Left cardiac atrium (tissue), 4 donors: ENCODE measurements at regions not wholly inside any gene's neighbourhood (a gene's known extent, or its start where the extent isn't known, plus 50 kb on each side); places are given as distances from the start of the nearest gene placed in this dataset.
"Not testable (repeated sequence)": the region's sequence is repeated elsewhere in the genome, so short reads cannot be mapped to it uniquely, and the experiment has no call there.

Experiments used
- ATAC-seq, 2 donors: fragments of 200-7000 bp; cut with Tn5 transposase; one replicate each; pipeline ENCODE4 v1.9.1; 2020; ENCODE audit warnings: mild to moderate bottlenecking in 2 of 2, moderate library complexity in 2 of 2
- DNase-seq: peaks from one replicate; pipeline ENCODE4 v3.0.0-alpha.2; 2020
- intact Hi-C, 2 donors: fragments of 100-400 bp; cut with DNase I; formaldehyde crosslinking; loops; one replicate each; pipeline versions ENCODE4 v1.14.1 to v1.15.1; 2022 to 2023
- donor health status: DM: no; HTN: yes; CAD: no.
- donor health status: DM: no; HTN: yes; CAD: no; lungs with severe emphysema.
- donor health status: DM: yes; HTN: yes; CAD: no.
- donor health status: Dilated cardiomyopathy.

DNA sequence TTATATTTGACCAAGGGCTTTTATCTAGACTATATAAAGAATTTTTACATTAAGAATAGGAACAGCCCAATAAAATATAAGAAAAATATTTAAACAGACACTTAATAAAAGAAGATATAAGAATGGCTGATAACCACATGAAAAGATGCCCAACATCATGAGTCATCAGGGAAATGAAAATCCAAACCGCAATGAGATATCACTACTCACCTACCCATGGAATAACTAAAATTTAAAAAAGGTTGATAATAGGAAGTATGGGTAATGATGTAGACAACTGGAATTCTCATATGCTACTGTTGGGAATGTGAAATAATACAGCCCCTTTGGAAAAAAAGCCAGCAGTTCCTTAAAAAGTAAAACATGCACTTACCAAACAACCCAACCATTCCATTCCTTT, 206.9 kb upstream of the PCSK5 start:
- no peak for ATAC-seq
- no peak for DNase-seq

DNA sequence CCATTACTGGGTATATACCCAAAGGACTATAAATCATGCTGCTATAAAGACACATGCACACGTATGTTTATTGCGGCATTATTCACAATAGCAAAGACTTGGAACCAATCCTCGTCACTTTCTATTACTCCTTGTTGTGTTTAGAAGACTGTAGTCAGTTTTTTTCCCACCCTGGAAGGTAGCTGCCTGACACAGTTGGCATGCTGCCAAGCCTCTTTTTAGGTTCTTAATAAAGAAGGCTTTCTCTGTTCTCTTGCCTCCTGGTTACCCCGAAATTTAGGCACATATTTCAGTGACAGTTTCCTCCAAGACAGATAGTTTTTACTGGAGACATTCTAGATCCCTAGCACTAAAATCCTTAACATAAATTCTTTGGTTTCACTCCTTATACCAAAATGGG, 205.4 kb upstream of the PCSK5 start:
- intact Hi-C loops, result no loop called here
- ATAC-seq (no peak), DNase-seq (no peak)

More for the DNA sequence above, 206.9 kb upstream of the PCSK5 start:
- intact Hi-C loops, result no loop called here

GRCh38 chr9:75687359-75687953, 203.0 kb upstream of the PCSK5 start:
- intact Hi-C loops, result no loop called here
- ATAC-seq (no peak), DNase-seq (no peak)

DNA sequence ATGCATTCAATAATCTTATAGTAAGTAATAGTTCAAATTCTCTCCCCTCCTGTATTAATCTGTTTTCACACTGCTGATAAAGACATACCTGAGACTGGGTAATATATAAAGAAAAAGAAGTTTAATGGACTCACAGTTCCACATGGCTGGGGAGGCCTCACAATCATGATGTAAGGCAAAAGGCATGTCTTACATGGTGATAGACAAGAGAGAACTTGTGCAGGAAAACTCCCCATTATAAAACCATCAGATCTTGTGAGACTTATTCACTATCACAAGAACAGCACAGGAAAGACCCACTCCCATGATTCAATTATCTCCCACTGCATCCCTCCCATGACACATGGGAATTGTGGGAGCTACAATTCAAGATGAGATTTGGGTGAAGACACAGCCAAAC, 199.9 kb upstream of the PCSK5 start:
- intact Hi-C loops, DNase-seq, ATAC-seq: not testable (repeated sequence)

- no peak for DNase-seq
- intact Hi-C loops, result no loop called here
- ATAC-seq, result no peak
These were observed 199.1 kb upstream of the PCSK5 start for GRCh38 chr9:75691408-75691807.

DNA sequence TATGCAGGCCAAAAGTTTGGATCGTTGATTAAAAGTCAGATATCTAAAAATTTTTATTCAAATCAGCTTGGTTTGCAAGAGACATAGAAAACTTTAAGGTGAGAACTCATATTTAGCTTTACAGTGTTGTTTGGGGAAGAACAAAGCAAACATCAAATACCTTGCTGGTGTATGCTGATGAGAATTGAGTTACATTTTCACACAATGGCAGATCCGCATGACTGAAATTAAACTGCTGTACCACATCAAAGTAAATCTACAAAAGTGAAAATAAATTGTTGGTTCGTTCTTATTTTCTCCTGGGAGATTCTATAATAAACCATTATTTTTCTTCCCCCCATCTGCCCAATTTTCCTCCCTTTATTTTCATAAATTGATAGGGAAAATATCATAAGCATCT, 198.2 kb upstream of the PCSK5 start:
- intact Hi-C loops, result no loop called here
- DNase-seq (no peak), ATAC-seq (no peak)

- DNase-seq, result no peak
- no peak for ATAC-seq
- intact Hi-C loops, result no loop called here
These were observed 194.6 kb upstream of the PCSK5 start for GRCh38 chr9:75695921-75696320.

DNA sequence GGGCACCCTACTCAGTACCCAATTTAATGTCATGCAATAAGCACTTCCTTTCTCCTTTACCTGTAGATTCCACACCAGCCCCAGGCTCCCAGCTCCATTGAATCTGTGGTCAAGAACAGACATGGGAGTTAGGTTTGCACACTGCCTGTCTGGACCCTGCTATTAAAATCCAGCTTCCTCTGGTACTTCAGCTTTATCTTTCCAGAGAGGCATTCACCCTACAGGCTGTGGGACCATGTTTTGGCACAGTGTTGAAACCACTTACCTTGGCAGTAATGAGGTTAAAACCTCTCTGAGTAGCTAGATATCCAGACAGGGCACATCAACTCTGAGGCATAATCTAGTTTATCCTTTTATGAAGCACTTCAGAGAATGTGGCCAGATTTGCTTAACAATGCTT, 191.5 kb upstream of the PCSK5 start:
- intact Hi-C loops, result no loop called here
- peak in 1 of 2 donors; percentile 56 for ATAC-seq
- no peak for DNase-seq

DNA sequence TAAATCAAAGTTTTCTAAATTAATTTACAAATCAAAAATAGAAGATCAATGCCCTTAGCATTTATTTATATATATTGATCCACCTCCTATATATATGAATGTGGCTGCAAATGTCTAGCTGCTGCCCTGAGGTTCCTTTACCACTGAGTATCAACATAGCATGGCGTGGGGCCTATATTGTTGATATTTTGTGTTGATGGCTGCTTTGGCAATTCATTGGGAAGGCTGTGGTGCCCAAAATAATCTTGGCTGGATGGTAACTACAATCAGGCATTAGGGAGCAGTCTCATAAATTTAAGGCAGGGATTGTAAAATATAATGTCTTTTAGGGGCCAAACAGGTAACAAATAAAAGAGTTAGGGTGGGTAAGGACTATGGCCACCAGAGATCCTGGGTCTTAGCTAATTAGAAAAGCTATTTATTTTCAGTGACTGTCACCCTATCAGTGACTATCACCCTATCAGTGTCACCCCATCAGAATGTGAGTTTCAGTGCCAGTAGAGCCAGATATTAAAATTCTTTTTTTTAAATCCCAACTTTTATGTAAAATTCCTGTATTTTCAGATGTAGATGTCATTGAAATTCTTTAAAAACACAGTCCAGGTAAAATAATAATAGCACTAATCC, 190.7 kb upstream of the PCSK5 start:
- no peak for DNase-seq
- no peak for ATAC-seq
- intact Hi-C loops, result no loop called here

- intact Hi-C loops, result no loop called here
- ATAC-seq (no peak), DNase-seq (no peak)
These were observed 190.2 kb upstream of the PCSK5 start for GRCh38 chr9:75700252-75700640.

GRCh38 chr9:75707191-75707590, 183.3 kb upstream of the PCSK5 start:
- intact Hi-C loops, result no loop called here
- DNase-seq (no peak), ATAC-seq (no peak)

- no peak for DNase-seq
- intact Hi-C loops, result no loop called here
- ATAC-seq, result no peak
These were observed 180.8 kb upstream of the PCSK5 start for GRCh38 chr9:75709698-75710097.

- DNase-seq, result no peak
- intact Hi-C loops, result no loop called here
- ATAC-seq, result no peak
These were observed 177.8 kb upstream of the PCSK5 start for GRCh38 chr9:75712700-75713099.

DNA sequence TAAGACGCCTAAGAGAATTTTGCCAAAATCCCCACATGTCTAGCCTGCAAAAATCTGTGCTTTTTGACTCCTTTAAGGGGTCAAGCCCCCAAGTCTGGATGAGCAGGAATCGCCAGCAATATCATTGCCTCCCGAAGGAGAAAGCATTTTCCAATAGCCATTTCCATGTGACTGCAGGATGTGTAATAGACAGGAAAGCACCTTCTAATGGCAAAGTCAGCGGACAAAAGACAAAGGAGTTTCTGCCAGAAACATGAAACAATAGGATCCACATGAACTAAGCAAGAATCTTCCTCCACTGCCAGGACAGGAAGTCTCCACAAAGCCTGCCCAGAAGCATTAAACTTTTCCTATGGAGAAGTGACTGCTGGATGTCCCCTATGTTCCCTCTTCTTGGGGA, 177.1 kb upstream of the PCSK5 start:
- DNase-seq (no peak), ATAC-seq (peak in 1 of 2 donors; percentile 19)
- intact Hi-C loops, result no loop called here

GRCh38 chr9:75715360-75715759, 175.1 kb upstream of the PCSK5 start:
- intact Hi-C loops, result no loop called here
- DNase-seq (no peak), ATAC-seq (no peak)

GRCh38 chr9:75718677-75719076, 171.8 kb upstream of the PCSK5 start:
- DNase-seq (no peak), ATAC-seq (no peak)
- intact Hi-C loops, result no loop called here

DNA sequence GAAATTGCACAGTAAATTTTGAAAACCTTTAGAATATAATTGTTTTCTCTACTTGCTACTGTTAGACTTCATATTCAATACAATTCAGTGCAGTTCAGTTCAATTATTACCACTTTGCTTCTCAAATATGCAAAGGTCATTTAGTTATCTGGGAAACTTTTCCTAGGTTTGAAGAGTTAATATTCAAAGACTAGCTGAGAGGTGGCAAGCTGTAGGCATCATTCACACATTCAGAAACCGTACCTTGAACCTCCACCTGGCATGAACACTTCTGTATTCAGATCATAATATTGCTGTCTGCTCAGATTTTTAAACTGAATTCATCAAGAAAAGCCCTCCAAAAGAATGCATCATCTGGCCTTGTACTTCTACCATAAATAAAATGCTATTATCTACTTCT, 162.1 kb upstream of the PCSK5 start:
- intact Hi-C loops, result no loop called here
- no peak for DNase-seq
- ATAC-seq, result no peak

DNA sequence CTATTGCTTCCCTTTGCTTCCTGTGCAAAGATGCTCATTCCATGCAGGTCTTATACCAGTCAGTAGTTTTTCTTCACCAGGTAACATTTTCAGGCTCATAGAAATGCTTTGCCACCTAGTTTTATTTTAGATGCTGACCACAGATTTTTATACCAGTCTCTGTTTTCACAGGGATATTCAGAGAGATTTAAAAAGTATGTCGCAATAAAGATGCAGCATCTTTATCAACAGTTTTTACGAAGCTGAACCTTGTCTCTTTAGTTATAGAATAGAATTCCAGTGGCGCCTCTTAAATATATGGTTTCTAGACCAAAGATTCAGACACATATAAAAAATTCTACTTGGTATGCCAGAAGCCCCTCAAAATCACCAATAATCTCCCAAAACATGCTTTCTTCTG, 155.7 kb upstream of the PCSK5 start:
- ATAC-seq, result no peak
- DNase-seq, result no peak
- intact Hi-C loops, result no loop called here

- intact Hi-C loops, result no loop called here
- ATAC-seq (peak in 1 of 2 donors; percentile 63), DNase-seq (no peak)
These were observed 150.4 kb upstream of the PCSK5 start for GRCh38 chr9:75739884-75740611.

- intact Hi-C loops, result no loop called here
- DNase-seq (no peak), ATAC-seq (no peak)
These were observed 146.6 kb upstream of the PCSK5 start for GRCh38 chr9:75743855-75744254.

DNA sequence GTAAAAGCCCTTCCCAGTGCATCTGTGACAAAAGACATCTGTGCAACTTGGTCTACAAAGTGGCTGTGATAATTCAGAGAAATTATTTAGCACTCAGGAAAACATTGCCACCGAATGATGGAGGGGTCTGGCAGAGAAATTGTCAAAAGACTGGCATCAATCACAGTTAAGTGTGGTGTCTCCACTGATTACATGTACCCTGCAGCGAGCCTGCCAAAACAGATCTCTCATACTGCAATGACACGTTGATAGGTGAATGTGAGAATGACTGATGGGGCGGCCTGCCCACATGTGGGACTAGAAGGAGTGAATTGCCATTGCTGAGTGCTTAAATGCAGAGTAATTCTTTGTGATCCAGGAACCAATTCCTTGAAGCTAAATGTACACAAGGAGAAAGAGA, 136.4 kb upstream of the PCSK5 start:
- peak; percentile 93 to 97 for ATAC-seq
- intact Hi-C loops, result loop anchor here in 1 of 2 donors (5.0 kb wide), 1 partner anchor 362 kb away; no protein-coding TSS in a partner anchor
- peak; percentile 57 for DNase-seq
